ENCODE measurements at regions not wholly inside any gene's neighbourhood (a gene's known extent, or its start where the extent isn't known, plus 50 kb on each side); places are given as distances from the start of the nearest gene placed in this dataset.
"Not testable (repeated sequence)": the region's sequence is repeated elsewhere in the genome, so short reads cannot be mapped to it uniquely, and the experiment has no call there.

GRCh38 chr1:245102149-245102548 lies 52.6 kb upstream of the KIF26B start:
- not testable (repeated sequence) for H3K4me1 ChIP-seq (ENCODE audit: control insufficient read depth, insufficient read depth, low read length, poor library complexity, severe bottlenecking); H3K4me3 ChIP-seq (ENCODE audit: extremely low read depth, insufficient read depth, low read length, poor library complexity, severe bottlenecking); H3K9me3 ChIP-seq (ENCODE audit: control insufficient read depth, low read length); H3K36me3 ChIP-seq (ENCODE audit: control insufficient read depth, insufficient read depth, low read length); H3K27ac ChIP-seq (ENCODE audit: low read depth, low read length, severe bottlenecking)
- WGBS, 2 experiments (ENCODE audit: insufficient coverage in 2 of 2), result 96 to 97% methylated on average over 4 to 5 of the region's 6 CpGs

DNA sequence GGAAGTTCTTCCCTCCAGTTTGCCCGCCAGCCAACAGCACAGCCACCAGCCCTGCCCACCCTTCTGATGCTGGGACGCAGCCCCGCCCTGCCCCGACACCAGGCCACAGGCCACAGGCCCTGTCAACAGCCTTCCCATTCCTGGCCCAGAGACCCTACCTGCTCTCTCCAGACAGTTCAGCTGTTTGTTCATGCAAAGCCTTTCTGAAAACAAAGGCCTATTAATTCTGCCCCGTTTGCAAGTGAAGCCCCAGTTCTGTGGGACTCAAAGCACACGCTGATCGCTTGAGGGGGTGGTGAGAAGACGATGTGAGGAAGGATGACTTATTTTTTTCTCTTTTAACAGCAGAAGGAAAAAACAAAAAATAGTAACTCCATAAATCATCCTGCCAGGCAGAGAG lies 55.4 kb upstream of the KIF26B start:
- WGBS, 2 experiments (ENCODE audit: insufficient coverage in 2 of 2), result 90 to 97% methylated on average over 4 to 6 of the region's 8 CpGs
- Histone ChIP-seq H3K4me1 (ENCODE audit: control insufficient read depth, insufficient read depth, low read length, poor library complexity, severe bottlenecking) (peaks cover 7% of the 10 kb centered on the region), H3K4me3 (ENCODE audit: extremely low read depth, insufficient read depth, low read length, poor library complexity, severe bottlenecking) (no peak overlapping the region)

GRCh38 chr1:245098924-245099323 lies 55.9 kb upstream of the KIF26B start:
- peaks cover 7% of the 10 kb centered on the region for H3K4me1 ChIP-seq (ENCODE audit: control insufficient read depth, insufficient read depth, low read length, poor library complexity, severe bottlenecking)
- H3K9me3 ChIP-seq (ENCODE audit: control insufficient read depth, low read length), result no peaks in the 10 kb centered on the region
- H3K27ac ChIP-seq (ENCODE audit: low read depth, low read length, severe bottlenecking), result no peak overlapping the region
- WGBS, 2 experiments (ENCODE audit: insufficient coverage in 2 of 2), result 96 to 100% methylated on average over 1 to 5 of the region's 6 CpGs
- peaks cover 3% of the 10 kb centered on the region for H3K36me3 ChIP-seq (ENCODE audit: control insufficient read depth, insufficient read depth, low read length)
- H3K4me3 ChIP-seq (ENCODE audit: extremely low read depth, insufficient read depth, low read length, poor library complexity, severe bottlenecking), result no peak overlapping the region

More for the DNA sequence above, 55.4 kb upstream of the KIF26B start:
- Histone ChIP-seq H3K9me3 (ENCODE audit: control insufficient read depth, low read length) (no peaks in the 10 kb centered on the region), H3K36me3 (ENCODE audit: control insufficient read depth, insufficient read depth, low read length) (peaks cover 3% of the 10 kb centered on the region), H3K27ac (ENCODE audit: low read depth, low read length, severe bottlenecking) (no peak overlapping the region)

DNA sequence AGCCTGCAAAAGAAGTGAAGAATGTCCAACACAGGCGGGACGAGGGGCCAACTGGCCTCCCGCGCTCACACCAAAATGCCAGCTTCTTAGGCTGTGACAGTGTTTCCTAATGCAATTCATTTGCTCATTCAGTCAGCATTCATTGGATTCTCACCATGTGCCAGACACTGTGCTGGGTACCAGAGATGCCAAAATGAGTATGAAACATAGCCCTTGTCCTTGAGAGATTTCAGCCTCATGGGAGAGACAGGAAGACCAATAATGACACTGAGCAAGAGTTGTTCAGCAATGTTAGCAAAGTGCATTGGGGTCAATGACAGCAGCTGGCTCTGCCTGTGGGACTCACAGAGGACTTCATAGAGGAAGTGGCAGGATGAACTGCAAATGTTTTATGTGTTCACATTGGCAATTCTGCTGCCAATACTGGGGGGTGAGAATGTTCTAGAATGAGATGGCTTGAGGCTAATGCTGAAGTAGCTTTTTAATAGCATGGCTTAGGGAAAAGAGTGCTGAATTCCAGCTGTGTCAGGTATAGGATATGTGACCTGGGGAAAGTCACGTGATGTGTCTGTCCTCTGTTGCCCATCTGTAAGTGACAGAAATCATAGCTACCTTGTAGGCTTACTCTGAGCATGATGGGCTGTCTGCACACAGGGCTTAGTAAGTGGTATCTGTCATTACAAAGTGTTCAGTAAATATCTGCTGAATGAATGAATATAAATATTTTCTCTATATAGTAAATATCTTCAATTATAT lies 58.3 kb upstream of the KIF26B start:
- Histone ChIP-seq H3K4me3 (ENCODE audit: extremely low read depth, insufficient read depth, low read length, poor library complexity, severe bottlenecking) (no peak overlapping the region), H3K36me3 (ENCODE audit: control insufficient read depth, insufficient read depth, low read length) (peaks cover 3% of the 10 kb centered on the region), H3K4me1 (ENCODE audit: control insufficient read depth, insufficient read depth, low read length, poor library complexity, severe bottlenecking) (peaks cover 21% of the 10 kb centered on the region), H3K27ac (ENCODE audit: low read depth, low read length, severe bottlenecking) (no peak overlapping the region), H3K9me3 (ENCODE audit: control insufficient read depth, low read length) (no peaks in the 10 kb centered on the region)
- WGBS, 2 experiments (ENCODE audit: insufficient coverage in 2 of 2), result 93 to 94% methylated on average over 5 of the region's 5 CpGs

DNA sequence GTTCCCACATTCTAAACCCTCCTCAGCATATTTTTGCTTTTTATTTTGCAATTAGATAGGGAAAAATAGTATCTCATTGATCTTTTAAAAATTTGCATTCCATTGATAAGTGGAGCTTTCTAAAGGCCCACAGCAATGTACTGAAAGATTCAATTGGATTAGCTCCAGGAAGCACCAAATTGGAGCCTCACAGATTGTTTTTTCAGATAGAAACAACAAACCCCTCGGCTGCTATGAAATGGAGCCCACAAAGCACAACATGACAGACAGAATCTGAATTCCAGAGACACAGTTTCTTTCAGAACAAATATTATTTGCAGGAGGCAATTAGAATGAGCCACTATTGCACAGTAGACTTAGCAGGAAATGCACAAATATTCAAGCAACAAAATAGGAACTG lies 58.9 kb upstream of the KIF26B start:
- Histone ChIP-seq H3K36me3 (ENCODE audit: control insufficient read depth, insufficient read depth, low read length) (peaks cover 3% of the 10 kb centered on the region), H3K27ac (ENCODE audit: low read depth, low read length, severe bottlenecking) (no peak overlapping the region), H3K9me3 (ENCODE audit: control insufficient read depth, low read length) (no peaks in the 10 kb centered on the region), H3K4me3 (ENCODE audit: extremely low read depth, insufficient read depth, low read length, poor library complexity, severe bottlenecking) (no peak overlapping the region), H3K4me1 (ENCODE audit: control insufficient read depth, insufficient read depth, low read length, poor library complexity, severe bottlenecking) (peaks cover 27% of the 10 kb centered on the region)
- WGBS, 2 experiments (ENCODE audit: insufficient coverage in 2 of 2), result 40 to 100% methylated on average over 1 of the region's 1 CpG

DNA sequence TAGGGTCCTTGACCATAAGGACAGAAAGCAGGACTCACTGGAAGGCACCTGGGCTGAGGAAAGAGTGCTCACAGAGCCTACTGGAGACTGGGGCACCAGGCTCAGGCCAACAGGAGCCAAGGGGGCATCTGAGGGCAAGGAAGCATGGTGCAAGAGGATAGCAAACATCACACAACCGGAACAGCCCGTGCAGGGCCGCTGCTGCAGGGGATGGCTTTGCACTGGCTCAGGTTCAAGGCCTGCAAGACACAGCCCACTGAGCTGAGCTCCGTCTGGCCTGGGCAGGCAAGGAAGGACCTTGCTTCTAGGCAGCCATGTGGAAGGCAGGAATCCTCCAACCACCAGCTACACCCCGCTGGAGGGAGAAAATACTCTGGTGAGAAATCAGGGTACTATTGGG lies 59.8 kb upstream of the KIF26B start:
- H3K4me1 ChIP-seq (ENCODE audit: control insufficient read depth, insufficient read depth, low read length, poor library complexity, severe bottlenecking), result peaks cover 30% of the 10 kb centered on the region
- peaks cover 3% of the 10 kb centered on the region for H3K36me3 ChIP-seq (ENCODE audit: control insufficient read depth, insufficient read depth, low read length)
- H3K9me3 ChIP-seq (ENCODE audit: control insufficient read depth, low read length), result no peaks in the 10 kb centered on the region
- H3K4me3 ChIP-seq (ENCODE audit: extremely low read depth, insufficient read depth, low read length, poor library complexity, severe bottlenecking), result no peak overlapping the region
- no peak overlapping the region for H3K27ac ChIP-seq (ENCODE audit: low read depth, low read length, severe bottlenecking)
- WGBS, 2 experiments (ENCODE audit: insufficient coverage in 2 of 2), result 75 to 92% methylated on average over 3 to 4 of the region's 5 CpGs

DNA sequence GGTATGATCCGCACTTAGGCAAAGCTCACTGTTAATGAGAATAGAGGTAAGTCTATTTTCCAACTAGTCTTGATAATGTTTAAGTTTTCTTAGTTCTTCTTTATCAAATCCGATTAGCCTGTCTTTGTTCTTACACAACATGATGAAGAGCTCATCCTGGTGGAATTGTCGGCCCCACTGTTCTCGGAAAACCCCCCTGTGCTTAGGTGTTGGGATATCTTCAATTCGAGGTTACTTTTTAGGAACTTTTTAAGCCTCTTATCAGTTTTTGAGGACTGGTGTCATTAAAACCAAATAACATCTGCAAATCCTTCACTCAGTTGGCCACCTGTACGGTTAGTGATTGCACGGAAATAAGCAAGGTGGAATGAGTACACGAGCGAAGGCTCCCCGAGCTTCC lies 60.7 kb upstream of the KIF26B start:
- H3K4me1 ChIP-seq (ENCODE audit: control insufficient read depth, insufficient read depth, low read length, poor library complexity, severe bottlenecking), result peaks cover 30% of the 10 kb centered on the region
- H3K9me3 ChIP-seq (ENCODE audit: control insufficient read depth, low read length), result no peaks in the 10 kb centered on the region
- H3K36me3 ChIP-seq (ENCODE audit: control insufficient read depth, insufficient read depth, low read length), result peaks cover 3% of the 10 kb centered on the region
- H3K27ac ChIP-seq (ENCODE audit: low read depth, low read length, severe bottlenecking), result no peak overlapping the region
- H3K4me3 ChIP-seq (ENCODE audit: extremely low read depth, insufficient read depth, low read length, poor library complexity, severe bottlenecking), result no peak overlapping the region
- WGBS, 2 experiments (ENCODE audit: insufficient coverage in 2 of 2), result 100% methylated on average over 5 to 6 of the region's 10 CpGs

DNA sequence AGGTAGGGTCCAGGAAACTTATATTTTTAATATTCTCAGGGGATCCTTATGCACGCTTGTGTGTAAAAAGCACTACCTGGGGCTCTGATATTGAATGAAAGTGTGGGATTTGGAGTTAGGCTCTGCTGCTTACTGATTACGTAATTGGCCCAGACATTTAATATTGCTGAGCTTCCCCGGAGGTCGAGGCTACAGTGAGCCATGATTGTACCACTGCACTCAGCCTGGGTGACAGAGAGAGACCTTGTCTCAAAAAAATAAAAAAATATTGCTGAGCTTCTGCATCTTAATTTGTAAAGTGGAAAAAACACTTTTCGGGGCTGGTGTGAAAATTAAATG lies 62.2 kb upstream of the KIF26B start:
- peak overlapping the region; percentile 83 for H3K27ac ChIP-seq (ENCODE audit: low read depth, low read length, severe bottlenecking)
- no peak overlapping the region for H3K4me3 ChIP-seq (ENCODE audit: extremely low read depth, insufficient read depth, low read length, poor library complexity, severe bottlenecking)
- no peaks in the 10 kb centered on the region for H3K9me3 ChIP-seq (ENCODE audit: control insufficient read depth, low read length)
- peaks cover 30% of the 10 kb centered on the region for H3K4me1 ChIP-seq (ENCODE audit: control insufficient read depth, insufficient read depth, low read length, poor library complexity, severe bottlenecking)
- peaks cover 3% of the 10 kb centered on the region for H3K36me3 ChIP-seq (ENCODE audit: control insufficient read depth, insufficient read depth, low read length)
- WGBS, 2 experiments (ENCODE audit: insufficient coverage in 2 of 2), result 100% methylated on average over 3 to 4 of the region's 5 CpGs

DNA sequence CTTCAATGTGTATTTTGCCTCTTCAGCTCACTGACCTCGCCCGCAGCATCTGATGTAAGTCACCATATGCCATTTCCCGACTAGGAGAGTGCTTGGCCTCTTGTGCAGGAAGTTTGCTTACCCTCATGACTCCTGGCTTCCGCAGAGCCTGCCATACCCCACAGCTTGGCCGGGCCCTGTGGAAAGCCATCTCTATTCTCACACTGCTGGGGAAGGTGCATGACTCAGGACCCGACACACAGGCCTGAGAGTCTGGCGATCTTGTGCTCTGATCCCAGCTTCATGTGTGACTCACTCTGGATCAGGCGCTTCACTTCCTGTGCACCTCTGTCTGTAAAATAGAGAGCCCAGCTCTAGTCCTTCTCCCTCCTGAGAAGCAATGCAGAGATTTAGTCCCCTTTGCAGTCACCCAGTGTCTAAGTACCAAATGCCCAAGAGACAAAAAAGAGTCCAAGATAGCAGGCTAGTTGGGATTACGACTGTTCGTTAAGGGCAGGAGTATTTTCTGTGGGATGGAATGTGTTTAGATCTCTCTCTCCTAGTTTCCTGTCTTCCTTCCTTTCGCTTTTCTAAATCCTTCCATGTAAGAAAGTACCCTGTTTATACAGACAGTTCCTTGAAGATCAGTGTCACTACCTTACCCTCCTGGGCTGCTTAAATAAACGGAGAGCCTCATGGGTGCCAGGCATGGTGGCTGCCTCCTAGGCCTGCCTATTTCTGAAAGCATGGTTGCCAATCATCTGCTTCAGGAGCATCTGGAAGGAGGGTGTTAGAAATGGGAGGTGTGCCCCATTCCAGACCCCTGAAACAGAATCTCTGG lies 62.8 kb upstream of the KIF26B start:
- 75 to 78% methylated on average over 9 to 10 of the region's 12 CpGs for WGBS, 2 experiments (ENCODE audit: insufficient coverage in 2 of 2)
- H3K27ac ChIP-seq (ENCODE audit: low read depth, low read length, severe bottlenecking), result peak overlapping the region; percentile 83
- H3K4me3 ChIP-seq (ENCODE audit: extremely low read depth, insufficient read depth, low read length, poor library complexity, severe bottlenecking), result no peak overlapping the region
- H3K9me3 ChIP-seq (ENCODE audit: control insufficient read depth, low read length), result no peaks in the 10 kb centered on the region
- H3K4me1 ChIP-seq (ENCODE audit: control insufficient read depth, insufficient read depth, low read length, poor library complexity, severe bottlenecking), result peaks cover 30% of the 10 kb centered on the region
- H3K36me3 ChIP-seq (ENCODE audit: control insufficient read depth, insufficient read depth, low read length), result peaks cover 3% of the 10 kb centered on the region

DNA sequence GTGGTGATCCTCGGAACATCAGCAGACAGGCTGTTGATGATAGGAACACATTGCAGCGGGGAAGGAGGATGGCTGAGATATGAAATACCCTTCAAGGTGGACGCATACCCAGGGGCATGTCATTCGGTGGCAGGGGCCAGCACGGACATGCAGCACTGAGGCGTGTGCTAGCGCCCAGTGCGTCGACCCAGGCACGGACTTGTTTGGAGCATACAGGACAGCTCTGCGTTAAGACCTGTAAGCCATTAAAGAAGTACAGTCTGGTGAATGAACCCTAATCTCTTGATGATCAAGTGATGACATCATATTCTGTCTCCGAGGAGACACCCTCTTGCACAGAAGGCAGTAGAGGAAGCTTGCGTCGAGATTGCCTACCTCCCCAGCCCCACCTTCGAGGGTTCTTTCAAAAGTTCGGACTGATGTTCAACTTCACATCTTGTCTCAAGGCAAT lies 63.6 kb upstream of the KIF26B start:
- H3K4me1 ChIP-seq (ENCODE audit: control insufficient read depth, insufficient read depth, low read length, poor library complexity, severe bottlenecking), result peaks cover 28% of the 10 kb centered on the region
- 96 to 98% methylated on average over 11 to 15 of the region's 16 CpGs for WGBS, 2 experiments (ENCODE audit: insufficient coverage in 2 of 2)
- H3K4me3 ChIP-seq (ENCODE audit: extremely low read depth, insufficient read depth, low read length, poor library complexity, severe bottlenecking), result no peak overlapping the region
- H3K27ac ChIP-seq (ENCODE audit: low read depth, low read length, severe bottlenecking), result peak overlapping the region; percentile 83
- H3K9me3 ChIP-seq (ENCODE audit: control insufficient read depth, low read length), result no peaks in the 10 kb centered on the region
- H3K36me3 ChIP-seq (ENCODE audit: control insufficient read depth, insufficient read depth, low read length), result peaks cover 3% of the 10 kb centered on the region

Measured in mesodermal cell (in vitro differentiated cells).